ENCODE measurements at regions not wholly inside any gene's neighbourhood (a gene's known extent, or its start where the extent isn't known, plus 50 kb on each side); places are given as distances from the start of the nearest gene placed in this dataset.

- TF ChIP-seq EZH2phosphoT487 (IDR thresholded peaks at IDR 0.05; ENCODE audit: low read depth, severe bottlenecking, unreplicated experiment) = no peak
- TF ChIP-seq EZH2 (IDR thresholded peaks at IDR 0.05; ENCODE audit: borderline replicate concordance) = no peak
Measured at GRCh38 chr20:56851552-56851951, 222.4 kb downstream of the TFAP2C start.
